ENCODE measurements at regions not wholly inside any gene's neighbourhood (a gene's known extent, or its start where the extent isn't known, plus 50 kb on each side); places are given as distances from the start of the nearest gene placed in this dataset.

GRCh38 chr5:88450239-88450638 lies 181.6 kb upstream of the TMEM161B start:
- Histone ChIP-seq H3K9me3 (no peaks in the 10 kb centered on the region), H3K27ac (no peak overlapping the region), H3K4me3 (no peak overlapping the region), H3K36me3 (ENCODE audit: insufficient read depth in 1 of 2, low read depth in 1 of 2) (no peaks in the 10 kb centered on the region), H3K27me3 (ENCODE audit: insufficient read depth in 3 of 3, low read length in 2 of 3) (no peaks in the 10 kb centered on the region), H3K4me1 (no peaks in the 10 kb centered on the region)
- WGBS, 3 donors, result 47 to 50% (median 47%) methylated on average over 2 of the region's 2 CpGs
- no peak for TF ChIP-seq CTCF (IDR thresholded peaks at IDR 0.05)
- intact Hi-C loops (cut with DNase I), result no loop called here
- DNase-seq (no peak), ATAC-seq (no peak)

GRCh38 chr5:88438006-88438405 lies 169.4 kb upstream of the TMEM161B start:
- Histone ChIP-seq H3K36me3 (ENCODE audit: insufficient read depth in 1 of 2, low read depth in 1 of 2) (peaks cover 0 to 4% of the 10 kb centered on the region in 2 donors), H3K27ac (no peak overlapping the region), H3K27me3 (ENCODE audit: insufficient read depth in 3 of 3, low read length in 2 of 3) (no peaks in the 10 kb centered on the region), H3K4me1 (no peaks in the 10 kb centered on the region), H3K9me3 (no peaks in the 10 kb centered on the region), H3K4me3 (no peak overlapping the region)
- intact Hi-C loops (cut with DNase I), result no loop called here
- DNase-seq (no peak), ATAC-seq (no peak)
- 22 to 41% (median 33%) methylated on average over 1 of the region's 1 CpG for WGBS, 3 donors
- no peak for TF ChIP-seq CTCF (IDR thresholded peaks at IDR 0.05)

GRCh38 chr5:88436290-88436689 lies 167.6 kb upstream of the TMEM161B start:
- no peak for TF ChIP-seq CTCF (IDR thresholded peaks at IDR 0.05)
- intact Hi-C loops (cut with DNase I), result no loop called here

GRCh38 chr5:88428633-88429032 lies 160.0 kb upstream of the TMEM161B start:
- 66 to 72% (median 70%) methylated on average over 1 of the region's 1 CpG for WGBS, 3 donors
- Histone ChIP-seq H3K4me1 (no peaks in the 10 kb centered on the region), H3K27me3 (ENCODE audit: insufficient read depth in 3 of 3, low read length in 2 of 3) (no peaks in the 10 kb centered on the region), H3K36me3 (ENCODE audit: insufficient read depth in 1 of 2, low read depth in 1 of 2) (no peaks in the 10 kb centered on the region), H3K9me3 (no peaks in the 10 kb centered on the region), H3K4me3 (no peak overlapping the region), H3K27ac (no peak overlapping the region)
- no peak for TF ChIP-seq CTCF (IDR thresholded peaks at IDR 0.05)
- intact Hi-C loops (cut with DNase I), result no loop called here
- ATAC-seq, result no peak
- no peak for DNase-seq

More at GRCh38 chr5:88436290-88436689, 167.6 kb upstream of the TMEM161B start:
- Histone ChIP-seq H3K36me3 (ENCODE audit: insufficient read depth in 1 of 2, low read depth in 1 of 2) (peaks cover 0 to 4% of the 10 kb centered on the region in 2 donors), H3K4me3 (no peak overlapping the region), H3K27me3 (ENCODE audit: insufficient read depth in 3 of 3, low read length in 2 of 3) (no peaks in the 10 kb centered on the region), H3K9me3 (no peaks in the 10 kb centered on the region), H3K4me1 (no peaks in the 10 kb centered on the region), H3K27ac (no peak overlapping the region)
- ATAC-seq, result no peak
- DNase-seq, result no peak
- WGBS, 3 donors, result 94 to 96% (median 96%) methylated on average over 2 of the region's 2 CpGs

GRCh38 chr5:88426441-88426840 lies 157.8 kb upstream of the TMEM161B start:
- Histone ChIP-seq H3K9me3 (no peaks in the 10 kb centered on the region), H3K27me3 (ENCODE audit: insufficient read depth in 3 of 3, low read length in 2 of 3) (no peaks in the 10 kb centered on the region), H3K36me3 (ENCODE audit: insufficient read depth in 1 of 2, low read depth in 1 of 2) (no peaks in the 10 kb centered on the region), H3K4me1 (no peaks in the 10 kb centered on the region), H3K27ac (no peak overlapping the region), H3K4me3 (no peak overlapping the region)
- TF ChIP-seq CTCF (IDR thresholded peaks at IDR 0.05), result no peak
- intact Hi-C loops (cut with DNase I), result no loop called here
- DNase-seq (no peak), ATAC-seq (no peak)
